ENCODE measurements at regions not wholly inside any gene's neighbourhood (a gene's known extent, or its start where the extent isn't known, plus 50 kb on each side); places are given as distances from the start of the nearest gene placed in this dataset.
"Not testable (repeated sequence)": the region's sequence is repeated elsewhere in the genome, so short reads cannot be mapped to it uniquely, and the experiment has no call there.

GRCh38 chr10:37067576-37067975 lies 57.8 kb upstream of the ANKRD30A start:
- no peak overlapping the region for H3K4me3 ChIP-seq (ENCODE audit: low read depth, low read length)
- DNase-seq (ENCODE audit: low read depth), result no peak

GRCh38 chr10:37062296-37062695 lies 63.1 kb upstream of the ANKRD30A start:
- H3K4me3 ChIP-seq (ENCODE audit: low read depth, low read length); DNase-seq (ENCODE audit: low read depth): not testable (repeated sequence)

- no peak for DNase-seq (ENCODE audit: low read depth)
- H3K4me3 ChIP-seq (ENCODE audit: low read depth, low read length), result no peak overlapping the region
Observed at GRCh38 chr10:37057261-37057660, 68.1 kb upstream of the ANKRD30A start.

GRCh38 chr10:37053476-37053875 lies 71.9 kb upstream of the ANKRD30A start:
- H3K4me3 ChIP-seq (ENCODE audit: low read depth, low read length), result no peak overlapping the region
- no peak for DNase-seq (ENCODE audit: low read depth)

- H3K4me3 ChIP-seq (ENCODE audit: low read depth, low read length), result not testable (repeated sequence)
Observed at GRCh38 chr10:37049982-37050381, 75.4 kb upstream of the ANKRD30A start.

GRCh38 chr10:37044319-37044718 lies 81.1 kb upstream of the ANKRD30A start:
- H3K4me3 ChIP-seq (ENCODE audit: low read depth, low read length); DNase-seq (ENCODE audit: low read depth): not testable (repeated sequence)

More at GRCh38 chr10:37049982-37050381, 75.4 kb upstream of the ANKRD30A start:
- not testable (repeated sequence) for DNase-seq (ENCODE audit: low read depth)

- H3K4me3 ChIP-seq (ENCODE audit: low read depth, low read length), result no peak overlapping the region
- DNase-seq (ENCODE audit: low read depth), result no peak
Observed at GRCh38 chr10:37035853-37036252, 89.5 kb upstream of the ANKRD30A start.

- no peak for DNase-seq (ENCODE audit: low read depth)
Observed at GRCh38 chr10:37015498-37015897, 109.9 kb upstream of the ANKRD30A start.

GRCh38 chr10:37010741-37011140 lies 114.7 kb upstream of the ANKRD30A start:
- no peak for DNase-seq (ENCODE audit: low read depth)

More at GRCh38 chr10:37015498-37015897, 109.9 kb upstream of the ANKRD30A start:
- no peak overlapping the region for H3K4me3 ChIP-seq (ENCODE audit: low read depth, low read length)

GRCh38 chr10:37008276-37008675 lies 117.1 kb upstream of the ANKRD30A start:
- not testable (repeated sequence) for DNase-seq (ENCODE audit: low read depth); H3K4me3 ChIP-seq (ENCODE audit: low read depth, low read length)

More at GRCh38 chr10:37010741-37011140, 114.7 kb upstream of the ANKRD30A start:
- H3K4me3 ChIP-seq (ENCODE audit: low read depth, low read length), result no peak overlapping the region

- no peak for DNase-seq (ENCODE audit: low read depth)
- no peak overlapping the region for H3K4me3 ChIP-seq (ENCODE audit: low read depth, low read length)
Observed at GRCh38 chr10:37003126-37003525, 122.3 kb upstream of the ANKRD30A start.

GRCh38 chr10:36995806-36996205 lies 129.6 kb upstream of the ANKRD30A start:
- H3K4me3 ChIP-seq (ENCODE audit: low read depth, low read length); DNase-seq (ENCODE audit: low read depth): not testable (repeated sequence)

- no peak overlapping the region for H3K4me3 ChIP-seq (ENCODE audit: low read depth, low read length)
- DNase-seq (ENCODE audit: low read depth), result no peak
Observed at GRCh38 chr10:36994886-36995285, 130.5 kb upstream of the ANKRD30A start.

- DNase-seq (ENCODE audit: low read depth), result no peak
- H3K4me3 ChIP-seq (ENCODE audit: low read depth, low read length), result no peak overlapping the region
Observed at GRCh38 chr10:36989233-36989632, 136.2 kb upstream of the ANKRD30A start.

- DNase-seq (ENCODE audit: low read depth), result no peak
Observed at GRCh38 chr10:36946598-36946997, 178.8 kb upstream of the ANKRD30A start.

GRCh38 chr10:36943544-36943943 lies 181.9 kb upstream of the ANKRD30A start:
- H3K4me3 ChIP-seq (ENCODE audit: low read depth, low read length), result no peak overlapping the region
- no peak for DNase-seq (ENCODE audit: low read depth)

More at GRCh38 chr10:36946598-36946997, 178.8 kb upstream of the ANKRD30A start:
- no peak overlapping the region for H3K4me3 ChIP-seq (ENCODE audit: low read depth, low read length)

- no peak for DNase-seq (ENCODE audit: low read depth)
- H3K4me3 ChIP-seq (ENCODE audit: low read depth, low read length), result no peak overlapping the region
Observed at GRCh38 chr10:36942616-36943015, 182.8 kb upstream of the ANKRD30A start.

GRCh38 chr10:36903040-36903439 lies 222.4 kb upstream of the ANKRD30A start:
- H3K4me3 ChIP-seq (ENCODE audit: low read depth, low read length), result no peak overlapping the region
- no peak for DNase-seq (ENCODE audit: low read depth)

- DNase-seq (ENCODE audit: low read depth), result no peak
- H3K4me3 ChIP-seq (ENCODE audit: low read depth, low read length), result no peak overlapping the region
Observed at GRCh38 chr10:36899652-36900051, 225.7 kb upstream of the ANKRD30A start.

- no peak for DNase-seq (ENCODE audit: low read depth)
- no peak overlapping the region for H3K4me3 ChIP-seq (ENCODE audit: low read depth, low read length)
Observed at GRCh38 chr10:36888925-36889573, 236.3 kb upstream of the ANKRD30A start.

- no peak overlapping the region for H3K4me3 ChIP-seq (ENCODE audit: low read depth, low read length)
- DNase-seq (ENCODE audit: low read depth), result no peak
Observed at GRCh38 chr10:36886303-36886891, 239.0 kb upstream of the ANKRD30A start.

All from skeletal muscle cell (primary cell).